ENCODE measurements at regions not wholly inside any gene's neighbourhood (a gene's known extent, or its start where the extent isn't known, plus 50 kb on each side); places are given as distances from the start of the nearest gene placed in this dataset.

DNA sequence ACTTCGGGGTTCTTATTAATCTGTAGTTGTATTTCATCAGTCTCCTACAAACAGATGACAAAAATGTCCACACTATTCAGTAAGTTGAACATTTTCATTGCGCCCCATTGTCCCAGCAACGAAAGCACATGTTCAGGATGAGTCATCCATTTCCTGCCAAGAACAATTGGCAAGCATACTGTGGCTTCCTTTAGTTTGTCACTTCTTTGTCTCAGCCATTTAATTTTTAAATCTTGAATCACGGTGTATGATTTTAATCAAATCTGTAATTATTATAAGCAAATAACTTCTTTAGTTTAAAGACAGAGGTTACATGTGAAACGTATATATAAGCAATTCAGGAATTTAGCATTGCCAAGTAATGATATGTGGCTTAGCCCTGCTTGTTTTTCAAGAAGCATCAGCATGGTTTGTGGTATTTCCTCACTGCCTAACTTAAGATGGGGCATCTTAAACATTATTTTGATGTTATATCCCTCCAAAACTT is 211.3 kb upstream of the KRR1 start:
- H3K27me3 ChIP-seq (replicated peaks; ENCODE audit: control insufficient read depth, insufficient read depth, low read length, poor library complexity, severe bottlenecking) = no peaks in the 10 kb centered on the region
- H3K27ac ChIP-seq (ENCODE audit: insufficient read depth, low read length, poor library complexity, severe bottlenecking) = no peak overlapping the region
- no peaks in the 10 kb centered on the region for H3K9me3 ChIP-seq (ENCODE audit: control insufficient read depth, low read length)
- H3K4me1 ChIP-seq (ENCODE audit: control insufficient read depth, insufficient read depth, low read length, poor library complexity, severe bottlenecking) = no peaks in the 10 kb centered on the region
- H3K4me3 ChIP-seq (ENCODE audit: insufficient read depth, low read depth, low read length, poor library complexity, severe bottlenecking) = no peak overlapping the region
- H3K36me3 ChIP-seq (ENCODE audit: control insufficient read depth, insufficient read depth, low read length) = no peaks in the 10 kb centered on the region
- peak; percentile 1 to 13 (median 12) for DNase-seq

GRCh38 chr12:75721796-75722195 is 210.4 kb upstream of the KRR1 start:
- no peak for DNase-seq
- H3K36me3 ChIP-seq (ENCODE audit: control insufficient read depth, insufficient read depth, low read length) = no peaks in the 10 kb centered on the region

GRCh38 chr12:75720812-75721641 is 209.6 kb upstream of the KRR1 start:
- Histone ChIP-seq H3K27ac (ENCODE audit: insufficient read depth, low read length, poor library complexity, severe bottlenecking) (no peak overlapping the region), H3K36me3 (ENCODE audit: control insufficient read depth, insufficient read depth, low read length) (no peaks in the 10 kb centered on the region), H3K4me3 (ENCODE audit: insufficient read depth, low read depth, low read length, poor library complexity, severe bottlenecking) (no peak overlapping the region), H3K4me1 (ENCODE audit: control insufficient read depth, insufficient read depth, low read length, poor library complexity, severe bottlenecking) (no peaks in the 10 kb centered on the region), H3K9me3 (ENCODE audit: control insufficient read depth, low read length) (no peaks in the 10 kb centered on the region), H3K27me3 (replicated peaks; ENCODE audit: control insufficient read depth, insufficient read depth, low read length, poor library complexity, severe bottlenecking) (no peaks in the 10 kb centered on the region)
- no peak for DNase-seq

More at GRCh38 chr12:75721796-75722195, 210.4 kb upstream of the KRR1 start:
- Histone ChIP-seq H3K27ac (ENCODE audit: insufficient read depth, low read length, poor library complexity, severe bottlenecking) (no peak overlapping the region), H3K4me3 (ENCODE audit: insufficient read depth, low read depth, low read length, poor library complexity, severe bottlenecking) (no peak overlapping the region), H3K9me3 (ENCODE audit: control insufficient read depth, low read length) (no peaks in the 10 kb centered on the region), H3K4me1 (ENCODE audit: control insufficient read depth, insufficient read depth, low read length, poor library complexity, severe bottlenecking) (no peaks in the 10 kb centered on the region), H3K27me3 (replicated peaks; ENCODE audit: control insufficient read depth, insufficient read depth, low read length, poor library complexity, severe bottlenecking) (no peaks in the 10 kb centered on the region)

DNA sequence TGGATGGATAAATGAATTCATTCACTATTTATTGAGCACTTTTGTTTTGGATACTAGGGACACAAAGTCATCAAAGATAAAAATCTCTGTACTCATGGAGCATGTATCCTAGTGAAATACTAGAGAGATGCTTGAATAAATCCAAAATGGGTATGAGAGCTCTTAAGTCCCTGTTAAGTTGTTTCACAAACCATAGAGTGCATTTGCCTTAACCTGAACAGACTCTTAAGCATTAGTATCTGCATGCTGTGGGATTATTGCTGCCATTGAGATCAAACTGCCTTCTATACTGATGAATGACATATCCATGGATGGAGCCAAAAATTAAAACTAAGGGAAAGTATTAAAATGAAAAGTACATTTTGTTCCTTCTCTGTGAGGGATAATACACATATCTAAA is 206.5 kb upstream of the KRR1 start:
- Histone ChIP-seq H3K27me3 (replicated peaks; ENCODE audit: control insufficient read depth, insufficient read depth, low read length, poor library complexity, severe bottlenecking) (no peaks in the 10 kb centered on the region), H3K4me3 (ENCODE audit: insufficient read depth, low read depth, low read length, poor library complexity, severe bottlenecking) (no peak overlapping the region), H3K4me1 (ENCODE audit: control insufficient read depth, insufficient read depth, low read length, poor library complexity, severe bottlenecking) (no peaks in the 10 kb centered on the region), H3K36me3 (ENCODE audit: control insufficient read depth, insufficient read depth, low read length) (no peaks in the 10 kb centered on the region), H3K9me3 (ENCODE audit: control insufficient read depth, low read length) (no peaks in the 10 kb centered on the region), H3K27ac (ENCODE audit: insufficient read depth, low read length, poor library complexity, severe bottlenecking) (no peak overlapping the region)
- no peak for DNase-seq

GRCh38 chr12:75716291-75717025 is 205.0 kb upstream of the KRR1 start:
- Histone ChIP-seq H3K9me3 (ENCODE audit: control insufficient read depth, low read length) (no peaks in the 10 kb centered on the region), H3K4me3 (ENCODE audit: insufficient read depth, low read depth, low read length, poor library complexity, severe bottlenecking) (no peak overlapping the region), H3K4me1 (ENCODE audit: control insufficient read depth, insufficient read depth, low read length, poor library complexity, severe bottlenecking) (no peaks in the 10 kb centered on the region), H3K27me3 (replicated peaks; ENCODE audit: control insufficient read depth, insufficient read depth, low read length, poor library complexity, severe bottlenecking) (no peaks in the 10 kb centered on the region), H3K27ac (ENCODE audit: insufficient read depth, low read length, poor library complexity, severe bottlenecking) (no peak overlapping the region), H3K36me3 (ENCODE audit: control insufficient read depth, insufficient read depth, low read length) (no peaks in the 10 kb centered on the region)
- no peak for DNase-seq

GRCh38 chr12:75715682-75716081 is 204.3 kb upstream of the KRR1 start:
- H3K27ac ChIP-seq (ENCODE audit: insufficient read depth, low read length, poor library complexity, severe bottlenecking) = no peak overlapping the region
- DNase-seq = no peak
- H3K27me3 ChIP-seq (replicated peaks; ENCODE audit: control insufficient read depth, insufficient read depth, low read length, poor library complexity, severe bottlenecking) = no peaks in the 10 kb centered on the region
- H3K4me3 ChIP-seq (ENCODE audit: insufficient read depth, low read depth, low read length, poor library complexity, severe bottlenecking) = no peak overlapping the region
- no peaks in the 10 kb centered on the region for H3K36me3 ChIP-seq (ENCODE audit: control insufficient read depth, insufficient read depth, low read length)
- H3K9me3 ChIP-seq (ENCODE audit: control insufficient read depth, low read length) = no peaks in the 10 kb centered on the region
- H3K4me1 ChIP-seq (ENCODE audit: control insufficient read depth, insufficient read depth, low read length, poor library complexity, severe bottlenecking) = no peaks in the 10 kb centered on the region

- Histone ChIP-seq H3K9me3 (ENCODE audit: control insufficient read depth, low read length) (no peaks in the 10 kb centered on the region), H3K36me3 (ENCODE audit: control insufficient read depth, insufficient read depth, low read length) (no peaks in the 10 kb centered on the region), H3K4me1 (ENCODE audit: control insufficient read depth, insufficient read depth, low read length, poor library complexity, severe bottlenecking) (no peaks in the 10 kb centered on the region), H3K4me3 (ENCODE audit: insufficient read depth, low read depth, low read length, poor library complexity, severe bottlenecking) (no peak overlapping the region), H3K27ac (ENCODE audit: insufficient read depth, low read length, poor library complexity, severe bottlenecking) (no peak overlapping the region), H3K27me3 (replicated peaks; ENCODE audit: control insufficient read depth, insufficient read depth, low read length, poor library complexity, severe bottlenecking) (no peaks in the 10 kb centered on the region)
- DNase-seq = no peak
Measured at GRCh38 chr12:75715323-75715644, 203.9 kb upstream of the KRR1 start.

DNA sequence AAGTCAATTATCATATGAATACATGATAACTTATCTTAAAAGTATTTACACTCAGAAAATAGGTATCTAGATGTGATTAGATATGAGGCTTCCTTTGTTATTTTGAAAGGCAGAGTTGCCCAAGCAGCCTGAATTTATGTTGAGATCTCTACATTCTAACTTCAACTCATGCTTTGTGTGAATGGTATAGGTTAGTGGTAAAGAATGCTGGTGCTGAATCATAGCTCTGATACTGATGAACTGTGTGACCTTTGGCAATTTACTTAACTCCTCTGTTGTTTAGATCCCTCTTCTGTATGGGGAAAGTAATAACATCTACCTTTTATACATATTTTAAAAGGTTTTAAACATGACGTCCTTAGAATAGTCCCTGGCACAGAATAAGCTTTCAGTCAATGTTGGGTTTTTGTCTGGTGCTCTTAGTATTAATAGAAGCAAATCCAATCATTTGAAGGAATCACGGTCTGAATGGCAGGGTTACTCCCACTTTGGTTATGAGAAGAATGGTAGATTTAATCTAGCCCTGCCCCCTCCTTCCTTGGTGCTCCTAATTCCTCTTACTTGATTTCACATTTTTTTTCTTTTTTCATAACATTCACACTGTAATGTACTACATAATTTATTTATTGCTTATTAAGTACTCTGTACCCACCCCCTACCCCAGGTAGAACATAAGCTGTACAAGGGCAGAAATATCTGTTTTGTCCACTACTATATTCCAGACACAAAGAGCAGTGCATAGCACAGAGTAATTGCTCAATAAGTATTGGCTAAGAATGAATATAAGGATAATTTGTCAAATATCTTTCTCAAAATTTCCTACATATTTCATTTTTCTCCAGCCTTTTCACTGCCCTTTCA is 203.3 kb upstream of the KRR1 start:
- no peaks in the 10 kb centered on the region for H3K9me3 ChIP-seq (ENCODE audit: control insufficient read depth, low read length)
- DNase-seq = no peak
- H3K27me3 ChIP-seq (replicated peaks; ENCODE audit: control insufficient read depth, insufficient read depth, low read length, poor library complexity, severe bottlenecking) = no peaks in the 10 kb centered on the region
- no peak overlapping the region for H3K4me3 ChIP-seq (ENCODE audit: insufficient read depth, low read depth, low read length, poor library complexity, severe bottlenecking)
- H3K4me1 ChIP-seq (ENCODE audit: control insufficient read depth, insufficient read depth, low read length, poor library complexity, severe bottlenecking) = no peaks in the 10 kb centered on the region
- no peak overlapping the region for H3K27ac ChIP-seq (ENCODE audit: insufficient read depth, low read length, poor library complexity, severe bottlenecking)
- H3K36me3 ChIP-seq (ENCODE audit: control insufficient read depth, insufficient read depth, low read length) = no peaks in the 10 kb centered on the region

GRCh38 chr12:75713434-75713833 is 202.0 kb upstream of the KRR1 start:
- no peak for DNase-seq
- Histone ChIP-seq H3K27me3 (replicated peaks; ENCODE audit: control insufficient read depth, insufficient read depth, low read length, poor library complexity, severe bottlenecking) (no peaks in the 10 kb centered on the region), H3K4me3 (ENCODE audit: insufficient read depth, low read depth, low read length, poor library complexity, severe bottlenecking) (no peak overlapping the region), H3K4me1 (ENCODE audit: control insufficient read depth, insufficient read depth, low read length, poor library complexity, severe bottlenecking) (no peaks in the 10 kb centered on the region), H3K27ac (ENCODE audit: insufficient read depth, low read length, poor library complexity, severe bottlenecking) (no peak overlapping the region), H3K36me3 (ENCODE audit: control insufficient read depth, insufficient read depth, low read length) (no peaks in the 10 kb centered on the region), H3K9me3 (ENCODE audit: control insufficient read depth, low read length) (no peaks in the 10 kb centered on the region)

All from effector memory CD4-positive, alpha-beta T cell (primary cell).